ENCODE measurements at regions not wholly inside any gene's neighbourhood (a gene's known extent, or its start where the extent isn't known, plus 50 kb on each side); places are given as distances from the start of the nearest gene placed in this dataset.

DNA sequence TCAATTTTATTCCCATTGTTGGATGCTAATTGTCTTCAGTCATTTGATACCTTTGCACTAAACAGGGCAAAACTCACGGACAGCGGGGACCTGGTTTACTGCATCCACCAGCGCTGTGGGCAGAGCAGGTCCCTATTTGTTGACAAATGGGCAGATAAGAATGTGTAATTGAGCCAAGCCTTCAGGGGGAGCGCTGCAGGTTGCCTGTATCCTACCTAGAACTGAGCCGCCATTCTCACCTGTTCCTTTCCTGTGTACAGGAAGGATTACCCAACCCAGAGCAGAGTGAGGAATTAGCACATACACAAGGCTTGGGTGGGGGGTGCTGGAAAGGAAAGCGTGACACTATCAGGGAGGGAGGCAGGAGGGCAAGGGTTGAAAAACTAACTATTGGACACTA is 89.1 kb upstream of the FOXA2 start:
- POLR2A ChIA-PET: no interaction called here
- H3K4me3 ChIP-seq: no peak overlapping the region
- TF ChIP-seq E2F6 (IDR thresholded peaks at IDR 0.05; ENCODE audit: borderline replicate concordance in 1 of 2, extremely low read depth in 1 of 2, insufficient read depth in 1 of 2, insufficient read length in 1 of 2, low read depth in 1 of 2, low read length in 1 of 2, poor library complexity in 1 of 2, severe bottlenecking in 1 of 2): no peak
- no peak for TF ChIP-seq TAF15 (IDR thresholded peaks at IDR 0.05; ENCODE audit: low read depth, low read length)
- TF ChIP-seq PTRF (tag; IDR thresholded peaks at IDR 0.05): no peak
- no peak for TF ChIP-seq ZNF23 (CRISPR knock-in tag; IDR thresholded peaks at IDR 0.05)
- TF ChIP-seq NUFIP1 (IDR thresholded peaks at IDR 0.05; ENCODE audit: partially characterized antibody): no peak
- TF ChIP-seq ZNF41 (CRISPR knock-in tag; conservative IDR thresholded peaks at IDR 0.05): no peak
- TF ChIP-seq SMAD1 (IDR thresholded peaks at IDR 0.05; ENCODE audit: low read depth, low read length, partially characterized antibody): no peak
- TF ChIP-seq MYC (IDR thresholded peaks at IDR 0.05; ENCODE audit: low read depth, low read length): no peak
- TF ChIP-seq MYC (CRISPR knock-in tag; IDR thresholded peaks at IDR 0.05; ENCODE audit: borderline replicate concordance, low read depth): no peak
- no peak for TF ChIP-seq ZC3H4 (CRISPR knock-in tag; IDR thresholded peaks at IDR 0.05; ENCODE audit: borderline replicate concordance)
- TF ChIP-seq SNAPC5 (CRISPR knock-in tag; IDR thresholded peaks at IDR 0.05): no peak
- no peak for TF ChIP-seq ID3 (CRISPR knock-in tag; IDR thresholded peaks at IDR 0.05)
- TF ChIP-seq ID3 (tag; IDR thresholded peaks at IDR 0.05): no peak

More for the DNA sequence above, 89.1 kb upstream of the FOXA2 start:
- H3K4me1 ChIP-seq (replicated peaks in 1 of 2; ENCODE audit: control insufficient read depth in 2 of 2, insufficient read depth in 2 of 2, low read length in 2 of 2): no peaks in the 10 kb centered on the region
- FAIRE-seq (no peak), ATAC-seq (no peak), DNase-seq (ENCODE audit: extremely low read depth in 1 of 4, low spot score in 3 of 4) (no peak)
- no peak overlapping the region for H2AFZ ChIP-seq (ENCODE audit: low read depth, low read length)
- no peaks in the 10 kb centered on the region for H3K36me3 ChIP-seq (ENCODE audit: control insufficient read depth, insufficient read depth, low read length)
- H3K27me3 ChIP-seq (ENCODE audit: control insufficient read depth in 2 of 2, insufficient read depth in 2 of 2, low read length in 2 of 2): peaks cover 0 to 30% of the 10 kb centered on the region in 2 experiments; a peak in 3 of 5 replicates
- intact Hi-C loops (cut with micrococcal nuclease): no loop called here
- no peaks in the 10 kb centered on the region for H4K20me1 ChIP-seq (replicated peaks; ENCODE audit: control insufficient read depth, insufficient read depth, low read length)
- in situ Hi-C loops (cut with MboI): no loop called here
- H3K9ac ChIP-seq (ENCODE audit: insufficient read depth in 1 of 2, low read depth in 2 of 2, low read length in 2 of 2): no peak overlapping the region
- WGBS (ENCODE audit: insufficient coverage, low coverage, missing lambda C conversion rate): 0% methylated on average over 6 of the region's 6 CpGs
- no TSS peak for BruUV-seq (replicated peaks)
- no peaks in the 10 kb centered on the region for H3K79me2 ChIP-seq (ENCODE audit: control insufficient read depth, insufficient read depth, low read length)
- no peaks in the 10 kb centered on the region for H3K9me1 ChIP-seq (ENCODE audit: control insufficient read depth, insufficient read depth, low read length)
- H3K27ac ChIP-seq (ENCODE audit: extremely low read depth, low read depth, low read length): no peak overlapping the region
- H3K4me2 ChIP-seq (ENCODE audit: insufficient read depth, low read length): no peak overlapping the region
- no peaks in the 10 kb centered on the region for H3K9me3 ChIP-seq (replicated peaks; ENCODE audit: control insufficient read depth, insufficient read depth, low read depth, low read length)
- CTCF ChIA-PET (ENCODE audit: low intra/inter-chr PET ratio): no interaction called here

Data from K562 (cell line).